ENCODE measurements at regions not wholly inside any gene's neighbourhood (a gene's known extent, or its start where the extent isn't known, plus 50 kb on each side); places are given as distances from the start of the nearest gene placed in this dataset.

DNA sequence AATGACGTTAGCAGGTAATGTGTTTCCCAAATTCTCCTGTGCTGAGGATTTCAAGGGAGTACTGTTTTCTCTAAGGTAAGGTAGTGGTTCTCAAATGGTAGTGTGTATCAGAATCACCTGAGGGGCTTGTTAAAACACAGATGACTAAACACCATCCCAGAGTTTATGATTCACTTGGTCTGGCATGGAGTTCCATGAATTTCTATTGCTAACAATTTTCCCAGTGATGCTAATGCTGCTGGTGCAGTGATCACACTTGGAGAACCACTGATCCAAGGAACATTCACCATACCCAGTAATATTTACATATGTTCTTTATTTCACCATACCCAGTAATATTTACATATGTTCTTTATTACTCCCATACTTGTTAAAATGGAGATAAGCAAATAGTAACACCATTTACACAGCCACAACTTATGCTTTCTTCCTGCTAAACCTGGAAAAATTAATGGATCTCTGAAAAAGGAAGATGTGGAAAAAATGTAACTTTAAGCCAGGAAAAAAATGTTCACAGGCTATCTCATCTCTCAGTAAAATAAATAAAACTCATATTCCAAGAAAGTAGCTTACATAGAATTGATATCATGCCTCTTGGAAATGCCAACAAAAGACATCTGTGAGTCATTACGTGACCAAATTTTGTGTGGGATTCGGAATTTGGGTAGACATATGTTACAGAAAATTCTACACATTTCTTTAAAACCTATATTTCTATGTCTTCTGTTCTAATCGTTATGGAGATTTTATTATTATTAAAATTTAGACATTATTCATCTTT, 129.5 kb downstream of the MMUT start:
- Histone ChIP-seq H3K9ac (ENCODE audit: insufficient read length, low read depth) (no peak overlapping the region), H3K4me3 (ENCODE audit: insufficient read length, low read depth) (no peak overlapping the region), H3K4me1 (ENCODE audit: insufficient read depth, insufficient read length) (no peaks in the 10 kb centered on the region), H3K27me3 (ENCODE audit: insufficient read depth, insufficient read length) (no peaks in the 10 kb centered on the region), H3K9me3 (ENCODE audit: insufficient read depth, low read length) (0 out of 2 replicates have a peak, but pooled peaks cover 6% of the 10 kb centered on the region), H3K36me3 (ENCODE audit: insufficient read depth, insufficient read length, low read length) (no peaks in the 10 kb centered on the region)
- DNase-seq (ENCODE audit: low read depth, low spot score) = no peak
- TF ChIP-seq YY1 (IDR thresholded peaks at IDR 0.05; ENCODE audit: insufficient read depth, insufficient read length) (no peak), ZNF274 (IDR thresholded peaks at IDR 0.05; ENCODE audit: low read depth, low read length) (no peak), SUZ12 (IDR thresholded peaks at IDR 0.05; ENCODE audit: extremely low read depth, insufficient read depth, insufficient read length) (no peak)

DNA sequence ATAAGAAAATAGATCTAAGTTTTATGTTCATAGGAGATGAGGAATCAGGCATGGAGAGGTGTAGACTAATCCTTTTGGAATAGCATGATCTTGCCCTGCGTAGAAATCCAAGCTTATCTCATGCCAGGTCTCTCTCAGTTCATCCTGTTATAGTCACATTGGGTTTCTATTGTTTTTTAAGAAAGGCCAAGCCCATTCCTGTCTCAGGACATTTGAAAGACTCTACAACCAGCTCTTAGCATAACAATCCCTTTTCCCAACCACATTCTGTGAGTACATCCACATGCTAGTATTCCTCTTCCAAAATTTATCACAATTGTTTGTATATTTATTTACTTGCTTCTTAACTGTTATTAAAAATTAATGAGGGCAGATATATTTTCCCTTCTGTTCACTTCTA, 130.3 kb downstream of the MMUT start:
- no peak overlapping the region for H3K4me3 ChIP-seq (ENCODE audit: insufficient read length, low read depth)
- TF ChIP-seq ZNF274 (IDR thresholded peaks at IDR 0.05; ENCODE audit: low read depth, low read length) (no peak), SUZ12 (IDR thresholded peaks at IDR 0.05; ENCODE audit: extremely low read depth, insufficient read depth, insufficient read length) (no peak), YY1 (IDR thresholded peaks at IDR 0.05; ENCODE audit: insufficient read depth, insufficient read length) (no peak)
- no peaks in the 10 kb centered on the region for H3K4me1 ChIP-seq (ENCODE audit: insufficient read depth, insufficient read length)
- no peak overlapping the region for H3K9ac ChIP-seq (ENCODE audit: insufficient read length, low read depth)
- peak; percentile 15 for DNase-seq (ENCODE audit: low read depth, low spot score)
- 0 out of 2 replicates have a peak, but pooled peaks cover 5% of the 10 kb centered on the region for H3K9me3 ChIP-seq (ENCODE audit: insufficient read depth, low read length)
- no peaks in the 10 kb centered on the region for H3K27me3 ChIP-seq (ENCODE audit: insufficient read depth, insufficient read length)
- no peaks in the 10 kb centered on the region for H3K36me3 ChIP-seq (ENCODE audit: insufficient read depth, insufficient read length, low read length)

DNA sequence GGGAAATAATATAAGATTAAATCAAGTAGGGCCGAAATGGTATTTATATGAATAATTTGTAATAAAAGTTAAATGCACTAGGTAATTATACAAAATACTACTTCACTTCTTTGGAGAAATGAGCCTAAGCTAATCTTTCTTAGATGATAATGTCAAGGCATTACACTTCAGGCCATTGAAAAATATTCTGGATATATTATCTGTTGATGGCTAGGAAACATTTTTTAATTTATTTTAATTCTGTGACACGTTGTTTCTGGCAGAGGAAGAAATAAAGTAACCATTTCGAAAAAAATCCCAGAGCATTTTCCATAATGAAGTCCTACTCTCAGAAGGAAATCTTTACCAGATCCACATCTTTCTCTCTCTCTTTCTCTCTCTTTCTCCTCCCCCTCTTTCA, 133.9 kb downstream of the MMUT start:
- no peaks in the 10 kb centered on the region for H3K27me3 ChIP-seq (ENCODE audit: insufficient read depth, insufficient read length)
- TF ChIP-seq YY1 (IDR thresholded peaks at IDR 0.05; ENCODE audit: insufficient read depth, insufficient read length) = no peak
- no peak for TF ChIP-seq SUZ12 (IDR thresholded peaks at IDR 0.05; ENCODE audit: extremely low read depth, insufficient read depth, insufficient read length)
- TF ChIP-seq ZNF274 (IDR thresholded peaks at IDR 0.05; ENCODE audit: low read depth, low read length) = no peak

DNA sequence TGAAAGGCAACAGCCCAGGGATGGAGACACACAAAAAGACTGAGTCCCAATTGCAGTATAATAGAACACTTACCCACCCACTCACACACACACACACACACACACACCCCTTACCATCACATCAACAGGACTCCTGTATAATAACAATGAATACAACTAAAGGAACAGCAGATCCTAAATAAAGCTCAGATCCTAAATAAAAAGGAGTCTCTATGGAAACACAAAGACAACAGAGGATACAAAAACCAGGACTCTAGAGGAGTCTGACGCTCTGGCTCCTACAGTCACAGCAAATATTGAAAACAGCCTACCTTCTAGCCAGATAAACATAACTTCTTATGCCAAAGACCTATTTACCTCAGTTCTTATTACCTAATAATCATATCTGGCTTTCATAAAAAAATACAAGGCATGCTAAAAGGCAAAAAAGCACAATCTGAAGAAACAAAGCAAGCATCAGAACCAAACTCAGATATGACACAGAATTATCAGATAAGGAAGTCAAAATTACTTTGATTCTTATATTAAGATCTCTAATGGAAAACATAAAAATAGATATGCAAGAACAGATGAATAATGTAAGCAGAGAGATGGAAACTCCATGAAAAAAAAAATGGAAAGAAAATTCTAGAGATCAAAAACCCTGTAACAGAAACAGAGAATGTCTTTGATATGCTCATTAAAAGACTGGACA, 134.9 kb downstream of the MMUT start:
- no peaks in the 10 kb centered on the region for H3K27me3 ChIP-seq (ENCODE audit: insufficient read depth, insufficient read length)
- H3K4me1 ChIP-seq (ENCODE audit: insufficient read depth, insufficient read length) = no peaks in the 10 kb centered on the region
- TF ChIP-seq SUZ12 (IDR thresholded peaks at IDR 0.05; ENCODE audit: extremely low read depth, insufficient read depth, insufficient read length) (no peak), ZNF274 (IDR thresholded peaks at IDR 0.05; ENCODE audit: low read depth, low read length) (no peak), YY1 (IDR thresholded peaks at IDR 0.05; ENCODE audit: insufficient read depth, insufficient read length) (no peak)
- no peak overlapping the region for H3K4me3 ChIP-seq (ENCODE audit: insufficient read length, low read depth)
- H3K9me3 ChIP-seq (ENCODE audit: insufficient read depth, low read length) = no peaks in the 10 kb centered on the region
- no peak for DNase-seq (ENCODE audit: low read depth, low spot score)
- no peaks in the 10 kb centered on the region for H3K36me3 ChIP-seq (ENCODE audit: insufficient read depth, insufficient read length, low read length)
- no peak overlapping the region for H3K9ac ChIP-seq (ENCODE audit: insufficient read length, low read depth)

More for the DNA sequence above, 133.9 kb downstream of the MMUT start:
- Histone ChIP-seq H3K9ac (ENCODE audit: insufficient read length, low read depth) (no peak overlapping the region), H3K4me3 (ENCODE audit: insufficient read length, low read depth) (no peak overlapping the region), H3K9me3 (ENCODE audit: insufficient read depth, low read length) (no peaks in the 10 kb centered on the region), H3K36me3 (ENCODE audit: insufficient read depth, insufficient read length, low read length) (no peaks in the 10 kb centered on the region), H3K4me1 (ENCODE audit: insufficient read depth, insufficient read length) (no peaks in the 10 kb centered on the region)
- no peak for DNase-seq (ENCODE audit: low read depth, low spot score)

DNA sequence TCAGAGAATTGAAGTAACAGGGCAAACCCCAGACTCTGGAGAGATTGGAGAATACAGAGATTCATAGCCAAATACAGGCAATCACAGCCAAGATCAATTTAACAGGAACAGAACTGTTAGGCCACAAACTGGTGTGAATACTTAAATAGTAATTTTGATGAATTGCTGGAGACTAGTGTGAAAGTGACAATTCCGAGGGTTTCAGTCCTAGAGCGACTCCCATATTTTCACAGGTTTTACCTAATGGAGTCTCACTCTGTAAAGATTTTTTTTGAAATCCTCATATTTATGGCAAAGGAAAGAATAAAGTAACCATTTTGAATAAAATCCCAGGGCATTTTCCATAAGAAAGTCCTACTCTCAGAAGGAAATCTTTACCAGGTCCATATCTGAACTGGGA, 135.5 kb downstream of the MMUT start:
- H3K4me3 ChIP-seq (ENCODE audit: insufficient read length, low read depth) = no peak overlapping the region
- no peaks in the 10 kb centered on the region for H3K27me3 ChIP-seq (ENCODE audit: insufficient read depth, insufficient read length)
- no peak for TF ChIP-seq YY1 (IDR thresholded peaks at IDR 0.05; ENCODE audit: insufficient read depth, insufficient read length)
- no peak for TF ChIP-seq ZNF274 (IDR thresholded peaks at IDR 0.05; ENCODE audit: low read depth, low read length)
- no peak for TF ChIP-seq SUZ12 (IDR thresholded peaks at IDR 0.05; ENCODE audit: extremely low read depth, insufficient read depth, insufficient read length)
- H3K9ac ChIP-seq (ENCODE audit: insufficient read length, low read depth) = no peak overlapping the region
- H3K36me3 ChIP-seq (ENCODE audit: insufficient read depth, insufficient read length, low read length) = no peaks in the 10 kb centered on the region
- DNase-seq (ENCODE audit: low read depth, low spot score) = no peak
- H3K9me3 ChIP-seq (ENCODE audit: insufficient read depth, low read length) = no peaks in the 10 kb centered on the region
- no peaks in the 10 kb centered on the region for H3K4me1 ChIP-seq (ENCODE audit: insufficient read depth, insufficient read length)

DNA sequence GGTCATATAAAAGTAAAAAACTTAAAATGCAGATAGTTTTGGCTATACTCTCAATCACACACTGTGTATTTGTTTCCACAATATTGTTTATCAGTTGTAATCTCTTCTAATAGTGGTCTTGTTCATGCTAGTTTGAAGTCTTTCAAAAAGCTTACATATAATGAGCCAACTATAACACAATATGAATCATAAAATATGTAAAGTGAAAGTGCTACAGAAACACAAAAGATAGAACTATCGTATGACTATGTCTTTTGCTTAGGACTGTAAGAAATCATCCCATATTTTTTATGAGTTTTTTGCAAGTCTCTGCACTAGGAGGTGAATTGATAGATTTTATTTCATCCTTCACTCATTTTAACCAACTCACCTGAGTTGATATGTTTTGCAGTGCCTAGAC, 136.0 kb downstream of the MMUT start:
- no peak for TF ChIP-seq YY1 (IDR thresholded peaks at IDR 0.05; ENCODE audit: insufficient read depth, insufficient read length)
- TF ChIP-seq SUZ12 (IDR thresholded peaks at IDR 0.05; ENCODE audit: extremely low read depth, insufficient read depth, insufficient read length) = no peak
- TF ChIP-seq ZNF274 (IDR thresholded peaks at IDR 0.05; ENCODE audit: low read depth, low read length) = no peak
- no peaks in the 10 kb centered on the region for H3K4me1 ChIP-seq (ENCODE audit: insufficient read depth, insufficient read length)
- no peak overlapping the region for H3K9ac ChIP-seq (ENCODE audit: insufficient read length, low read depth)
- H3K27me3 ChIP-seq (ENCODE audit: insufficient read depth, insufficient read length) = no peaks in the 10 kb centered on the region
- H3K4me3 ChIP-seq (ENCODE audit: insufficient read length, low read depth) = no peak overlapping the region
- H3K9me3 ChIP-seq (ENCODE audit: insufficient read depth, low read length) = no peaks in the 10 kb centered on the region
- DNase-seq (ENCODE audit: low read depth, low spot score) = no peak
- no peaks in the 10 kb centered on the region for H3K36me3 ChIP-seq (ENCODE audit: insufficient read depth, insufficient read length, low read length)

DNA sequence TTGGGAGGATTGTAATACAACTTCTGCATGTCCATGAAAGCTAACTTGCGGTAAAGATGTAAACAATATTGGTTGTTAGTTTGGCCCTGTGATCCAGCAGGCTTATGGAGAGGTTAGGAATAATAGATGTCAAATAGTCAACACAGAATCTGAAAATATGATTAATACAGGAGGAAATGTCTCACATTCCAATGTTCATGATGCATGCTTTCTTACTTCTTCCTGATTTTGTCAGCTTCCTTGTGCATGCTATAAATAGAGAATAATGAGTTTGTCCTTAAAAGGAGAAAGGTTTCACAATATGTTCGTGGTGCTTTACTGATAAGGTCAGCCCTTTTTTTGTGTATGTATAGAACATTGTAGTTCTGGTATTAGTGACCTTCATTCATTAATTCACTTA, 136.7 kb downstream of the MMUT start:
- no peaks in the 10 kb centered on the region for H3K9me3 ChIP-seq (ENCODE audit: insufficient read depth, low read length)
- H3K36me3 ChIP-seq (ENCODE audit: insufficient read depth, insufficient read length, low read length) = no peaks in the 10 kb centered on the region
- H3K4me3 ChIP-seq (ENCODE audit: insufficient read length, low read depth) = no peak overlapping the region
- H3K27me3 ChIP-seq (ENCODE audit: insufficient read depth, insufficient read length) = no peaks in the 10 kb centered on the region
- H3K4me1 ChIP-seq (ENCODE audit: insufficient read depth, insufficient read length) = no peaks in the 10 kb centered on the region
- no peak overlapping the region for H3K9ac ChIP-seq (ENCODE audit: insufficient read length, low read depth)
- no peak for TF ChIP-seq ZNF274 (IDR thresholded peaks at IDR 0.05; ENCODE audit: low read depth, low read length)
- no peak for DNase-seq (ENCODE audit: low read depth, low spot score)

All from NT2/D1 (cell line).